GM12873 (cell line): ENCODE measurements at regions not wholly inside any gene's neighbourhood (a gene's known extent, or its start where the extent isn't known, plus 50 kb on each side); places are given as distances from the start of the nearest gene placed in this dataset.

ENCODE experiments used
- CTCF ChIP-seq: IDR thresholded peaks from 2 replicates; pipeline ENCODE4 v1.5.1; 2012; ENCODE audit warnings: low read depth, mild to moderate bottlenecking, moderate library complexity, low read length, control low read depth; ENCODE audit not compliant: insufficient read depth; ENCODE audit errors: missing control alignments

GRCh38 chr9:1276474-1276873, 226.3 kb downstream of the DMRT2 start:
- TF ChIP-seq CTCF: no peak

- TF ChIP-seq CTCF: no peak
Observed at GRCh38 chr9:1284727-1285126, 234.6 kb downstream of the DMRT2 start.

DNA sequence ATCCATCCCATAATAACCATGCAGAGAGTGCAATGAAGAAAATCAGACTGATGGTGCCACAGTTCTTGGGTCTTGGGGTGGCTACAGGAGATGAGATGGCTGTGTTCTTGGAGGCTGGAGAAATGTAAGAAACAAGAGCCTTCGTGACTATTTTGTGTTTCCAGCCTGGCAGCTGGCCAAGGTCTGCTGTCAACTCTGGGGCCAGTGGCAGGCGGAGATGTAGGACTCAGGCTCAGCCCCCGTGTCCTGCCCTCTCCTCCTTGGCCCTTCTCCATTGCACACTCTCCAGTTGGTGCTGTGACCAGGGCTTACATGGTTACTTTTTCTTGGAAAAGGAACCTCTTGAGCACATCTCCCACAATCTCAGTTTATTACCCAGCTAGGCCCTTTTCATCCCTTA, 235.4 kb downstream of the DMRT2 start:
- TF ChIP-seq CTCF: no peak

- TF ChIP-seq CTCF: no peak
Observed at GRCh38 chr9:1292384-1292783, 242.2 kb downstream of the DMRT2 start.

DNA sequence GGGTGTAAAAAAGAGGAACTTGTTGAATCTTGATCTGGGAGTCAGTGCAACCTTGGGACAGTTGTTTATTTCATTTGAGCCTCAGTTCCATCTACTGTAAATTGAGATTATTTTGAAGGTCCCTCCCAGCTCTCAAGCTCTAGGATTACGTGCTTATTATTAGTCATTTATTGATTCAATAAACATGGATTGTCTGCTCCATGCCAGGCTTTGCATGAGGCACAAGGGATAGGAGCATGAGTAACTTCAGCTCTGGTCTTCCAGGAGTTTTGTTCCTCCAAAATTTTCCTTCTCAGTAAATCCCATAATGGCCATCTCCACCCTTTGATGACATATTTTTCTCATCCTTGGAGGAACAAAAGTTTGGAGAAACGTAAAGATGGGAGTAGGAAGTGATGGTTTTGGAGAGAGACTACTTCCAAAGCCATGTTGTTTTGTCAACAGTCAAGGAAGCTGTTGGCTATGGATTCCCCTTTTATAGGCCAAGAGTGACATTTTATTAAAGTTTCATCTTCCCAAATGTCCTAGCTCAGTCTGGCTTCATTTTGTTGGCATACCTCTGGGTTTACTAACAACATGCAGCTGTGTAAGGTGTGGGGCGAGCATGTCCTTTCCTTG, 244.6 kb downstream of the DMRT2 start:
- no peak for TF ChIP-seq CTCF

DNA sequence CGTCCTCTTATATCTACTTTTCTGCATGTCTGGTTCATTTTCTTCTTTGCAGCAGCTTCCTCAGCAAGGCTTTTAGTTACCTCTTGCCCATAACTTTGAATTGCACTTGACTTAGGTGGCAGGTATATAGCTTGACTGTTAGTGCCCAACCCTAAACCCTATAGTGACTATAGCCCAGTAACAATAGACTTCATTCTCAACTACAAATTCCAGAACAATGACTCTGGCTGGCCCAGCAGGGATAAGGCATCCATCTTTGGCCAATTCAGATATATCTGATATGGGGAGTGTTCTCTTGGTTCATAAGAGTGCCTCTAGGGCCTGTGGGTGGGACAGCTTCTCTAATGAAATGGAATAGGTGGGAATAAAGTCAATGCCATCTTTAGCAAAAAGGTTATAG, 246.2 kb downstream of the DMRT2 start:
- no peak for TF ChIP-seq CTCF

GRCh38 chr9:1298046-1298445, 247.9 kb downstream of the DMRT2 start:
- no peak for TF ChIP-seq CTCF
